Prostate gland (tissue), 2 donors: ENCODE measurements at regions not wholly inside any gene's neighbourhood (a gene's known extent, or its start where the extent isn't known, plus 50 kb on each side); places are given as distances from the start of the nearest gene placed in this dataset.

Experiments used
- DNase-seq: peaks from one replicate; pipeline ENCODE4 v3.0.0-alpha.2; 2019; ENCODE audit warnings: low spot score
- H3K27ac ChIP-seq, 2 donors: fragments of 200-600 bp; sonication (generic); 2 replicates each; pipeline ENCODE4 v1.5.1; 2017 to 2019
- H3K27me3 ChIP-seq: fragments of 200-600 bp; sonication (generic); replicated peaks from 2 replicates; pipeline ENCODE4 v1.5.1; 2019; ENCODE audit not compliant: insufficient read depth
- H3K36me3 ChIP-seq, 2 donors: fragments of 200-600 bp; sonication (generic); 1 replicate in 1 of 2; 2 replicates in 1 of 2; pipeline versions ENCODE4 v1.5.1 to v1.8.1; 2017 to 2019
- H3K4me1 ChIP-seq: fragments of 200-600 bp; sonication (generic); replicated peaks from 2 replicates; pipeline ENCODE4 v1.5.1; 2019
- H3K4me3 ChIP-seq, 2 donors: fragments of 200-600 bp; sonication (generic); 2 replicates each; pipeline ENCODE4 v1.5.1; 2017 to 2019
- H3K9me3 ChIP-seq: fragments of 200-600 bp; sonication (generic); 2 replicates; pipeline ENCODE4 v1.5.1; 2017
- CTCF ChIP-seq, 4 experiments: fragments of 200-600 bp in 2 of 4; fragments of 450-650 bp in 2 of 4; sonication (generic) in 2 of 4; IDR thresholded peaks; 1 replicate in 3 of 4; 2 replicates in 1 of 4; pipeline ENCODE4 v1.5.1; 2016 to 2019; ENCODE audit warnings: antibody characterized with exemption in 4 of 4, mild to moderate bottlenecking in 2 of 4, moderate library complexity in 2 of 4
- POLR2A ChIP-seq: fragments of 450-650 bp; IDR thresholded peaks from one replicate; pipeline ENCODE4 v1.6.1; 2016; ENCODE audit warnings: antibody characterized with exemption, mild to moderate bottlenecking
- POLR2AphosphoS5 ChIP-seq: sonication (generic); formaldehyde crosslinking; IDR thresholded peaks from one replicate; pipeline ENCODE4 v1.6.1; 2017; ENCODE audit warnings: antibody characterized with exemption
- WGBS: methylation state at CpG from one replicate; pipeline ENCODE4 v1.1.5; 2018; 5-methylcytosine and 5-hydroxymethylcytosine counted together
- intact Hi-C: fragments of 100-400 bp; cut with DNase I; formaldehyde crosslinking; loops from one replicate; pipeline ENCODE4 v1.14.2; 2022

- WGBS: 75% methylated on average over 2 of the region's 2 CpGs
Measured at GRCh38 chr9:81132318-81132717, 557.0 kb downstream of the TLE1 start.

GRCh38 chr9:81128701-81129100 lies 560.6 kb downstream of the TLE1 start:
- WGBS: 70% methylated on average over 6 of the region's 6 CpGs
- H3K9me3 ChIP-seq: no peaks in the 10 kb centered on the region
- H3K4me3 ChIP-seq: no peak overlapping the region
- no peak for DNase-seq
- H3K36me3 ChIP-seq: no peaks in the 10 kb centered on the region
- TF ChIP-seq CTCF (IDR thresholded peaks at IDR 0.05) (no peak), POLR2A (no peak)
- no peaks in the 10 kb centered on the region for H3K4me1 ChIP-seq
- H3K27me3 ChIP-seq: no peaks in the 10 kb centered on the region
- no peak overlapping the region for H3K27ac ChIP-seq
- intact Hi-C loops: no loop called here

More at GRCh38 chr9:81132318-81132717, 557.0 kb downstream of the TLE1 start:
- Histone ChIP-seq H3K27me3 (no peaks in the 10 kb centered on the region), H3K36me3 (no peaks in the 10 kb centered on the region), H3K4me3 (no peak overlapping the region), H3K27ac (no peak overlapping the region), H3K9me3 (no peaks in the 10 kb centered on the region), H3K4me1 (no peaks in the 10 kb centered on the region)
- TF ChIP-seq CTCF (IDR thresholded peaks at IDR 0.05) (no peak), POLR2AphosphoS5 (no peak), POLR2A (no peak)
- DNase-seq: no peak
- intact Hi-C loops: no loop called here

- 78% methylated on average over 3 of the region's 3 CpGs for WGBS
- no peaks in the 10 kb centered on the region for H3K9me3 ChIP-seq
- intact Hi-C loops: no loop called here
- H3K27ac ChIP-seq: no peak overlapping the region
- no peak for TF ChIP-seq POLR2AphosphoS5
- no peak for TF ChIP-seq POLR2A
- no peak for TF ChIP-seq CTCF (IDR thresholded peaks at IDR 0.05)
- no peak for DNase-seq
- no peaks in the 10 kb centered on the region for H3K4me1 ChIP-seq
- no peaks in the 10 kb centered on the region for H3K27me3 ChIP-seq
- H3K36me3 ChIP-seq: no peaks in the 10 kb centered on the region
- no peak overlapping the region for H3K4me3 ChIP-seq
Measured at GRCh38 chr9:81125446-81126092, 563.8 kb downstream of the TLE1 start.

GRCh38 chr9:81123526-81123925 lies 565.8 kb downstream of the TLE1 start:
- H3K27me3 ChIP-seq: no peaks in the 10 kb centered on the region
- no peak overlapping the region for H3K27ac ChIP-seq
- no peaks in the 10 kb centered on the region for H3K9me3 ChIP-seq
- intact Hi-C loops: no loop called here
- no peak overlapping the region for H3K4me3 ChIP-seq
- H3K36me3 ChIP-seq: no peaks in the 10 kb centered on the region
- no peak for DNase-seq
- TF ChIP-seq POLR2AphosphoS5 (no peak), POLR2A (no peak), CTCF (IDR thresholded peaks at IDR 0.05) (no peak)
- no peaks in the 10 kb centered on the region for H3K4me1 ChIP-seq
- 98% methylated on average over 3 of the region's 3 CpGs for WGBS

GRCh38 chr9:81122749-81123148 lies 566.6 kb downstream of the TLE1 start:
- no peaks in the 10 kb centered on the region for H3K27me3 ChIP-seq
- no peak overlapping the region for H3K27ac ChIP-seq
- DNase-seq: no peak
- H3K9me3 ChIP-seq: no peaks in the 10 kb centered on the region
- no peaks in the 10 kb centered on the region for H3K36me3 ChIP-seq
- no peaks in the 10 kb centered on the region for H3K4me1 ChIP-seq
- no peak overlapping the region for H3K4me3 ChIP-seq
- TF ChIP-seq POLR2A (no peak), CTCF (IDR thresholded peaks at IDR 0.05) (no peak), POLR2AphosphoS5 (no peak)
- 100% methylated on average over 2 of the region's 2 CpGs for WGBS
- intact Hi-C loops: no loop called here
